ENCODE measurements at regions not wholly inside any gene's neighbourhood (a gene's known extent, or its start where the extent isn't known, plus 50 kb on each side); places are given as distances from the start of the nearest gene placed in this dataset.

- H3K9me3 ChIP-seq, result no peaks in the 10 kb centered on the region
- H3K4me1 ChIP-seq, result no peaks in the 10 kb centered on the region
- H3K27me3 ChIP-seq, result no peaks in the 10 kb centered on the region
- no peak overlapping the region for H3K4me3 ChIP-seq (ENCODE audit: low read depth, low read length)
- no peaks in the 10 kb centered on the region for H3K36me3 ChIP-seq
- TF ChIP-seq CTCF (IDR thresholded peaks at IDR 0.05; ENCODE audit: low read depth, low read length), result no peak
- DNase-seq, result no peak
Measured at GRCh38 chr7:124590814-124591213, 174.8 kb downstream of the GPR37 start.

DNA sequence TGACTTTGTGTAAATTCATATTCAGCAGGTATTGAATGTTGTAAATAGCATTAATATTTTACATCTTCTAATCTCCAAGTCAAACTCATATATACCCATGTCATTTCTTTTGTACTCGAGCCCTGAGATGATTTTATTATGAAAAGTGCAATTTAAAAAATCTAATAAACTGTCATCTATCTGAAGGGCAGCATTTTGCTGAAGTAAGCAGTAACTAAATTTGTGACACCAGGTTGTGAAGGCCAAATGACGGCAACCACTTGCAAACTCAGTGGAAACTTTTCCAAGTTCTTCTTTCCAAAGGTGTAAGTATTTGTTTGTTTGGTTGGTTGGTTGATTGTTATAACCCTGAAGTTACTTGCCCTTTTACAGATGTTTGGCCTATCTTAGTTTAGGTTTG, 188.3 kb downstream of the GPR37 start:
- DNase-seq, result no peak
- H3K4me3 ChIP-seq (ENCODE audit: low read depth, low read length), result no peak overlapping the region
- no peaks in the 10 kb centered on the region for H3K4me1 ChIP-seq
- no peaks in the 10 kb centered on the region for H3K9me3 ChIP-seq
- H3K27me3 ChIP-seq, result peaks cover 7% of the 10 kb centered on the region
- TF ChIP-seq CTCF (IDR thresholded peaks at IDR 0.05; ENCODE audit: low read depth, low read length), result no peak
- H3K36me3 ChIP-seq, result no peaks in the 10 kb centered on the region

GRCh38 chr7:124575176-124575575, 190.4 kb downstream of the GPR37 start:
- no peak for TF ChIP-seq CTCF (IDR thresholded peaks at IDR 0.05; ENCODE audit: low read depth, low read length)
- Histone ChIP-seq H3K9me3 (no peaks in the 10 kb centered on the region), H3K27me3 (peaks cover 7% of the 10 kb centered on the region), H3K4me3 (ENCODE audit: low read depth, low read length) (no peak overlapping the region), H3K4me1 (no peaks in the 10 kb centered on the region), H3K36me3 (no peaks in the 10 kb centered on the region)
- DNase-seq, result no peak

DNA sequence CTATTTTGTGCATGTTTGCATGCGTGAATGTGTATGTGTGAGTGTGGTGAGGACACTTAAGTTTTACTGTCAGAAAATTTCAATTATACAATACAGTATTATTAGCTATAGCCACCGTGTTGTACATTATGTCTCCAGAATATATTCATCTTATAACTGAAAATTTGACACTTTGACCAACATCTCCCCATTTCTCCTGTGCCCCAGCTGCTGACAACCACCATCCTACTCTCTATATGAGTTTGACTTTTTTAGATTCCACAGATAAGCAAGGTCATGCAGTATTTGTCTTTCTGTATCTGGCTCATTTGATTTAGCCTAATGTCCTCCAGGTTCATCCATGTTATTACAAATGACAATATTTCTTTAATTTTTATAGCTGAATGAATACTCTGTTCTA, 195.0 kb downstream of the GPR37 start:
- Histone ChIP-seq H3K4me3 (ENCODE audit: low read depth, low read length) (no peak overlapping the region), H3K36me3 (no peaks in the 10 kb centered on the region), H3K4me1 (no peaks in the 10 kb centered on the region), H3K27me3 (peaks cover 7% of the 10 kb centered on the region), H3K9me3 (no peaks in the 10 kb centered on the region)
- DNase-seq, result no peak
- no peak for TF ChIP-seq CTCF (IDR thresholded peaks at IDR 0.05; ENCODE audit: low read depth, low read length)

- Histone ChIP-seq H3K4me1 (no peaks in the 10 kb centered on the region), H3K4me3 (ENCODE audit: low read depth, low read length) (no peak overlapping the region), H3K27me3 (no peaks in the 10 kb centered on the region), H3K36me3 (no peaks in the 10 kb centered on the region), H3K9me3 (no peaks in the 10 kb centered on the region)
- no peak for DNase-seq
- no peak for TF ChIP-seq CTCF (IDR thresholded peaks at IDR 0.05; ENCODE audit: low read depth, low read length)
Measured at GRCh38 chr7:124566583-124566982, 199.0 kb downstream of the GPR37 start.

GRCh38 chr7:124557587-124557986, 208.0 kb downstream of the GPR37 start:
- DNase-seq, result no peak
- no peak for TF ChIP-seq CTCF (IDR thresholded peaks at IDR 0.05; ENCODE audit: low read depth, low read length)
- no peaks in the 10 kb centered on the region for H3K36me3 ChIP-seq

More at GRCh38 chr7:124557587-124557986, 208.0 kb downstream of the GPR37 start:
- H3K4me3 ChIP-seq (ENCODE audit: low read depth, low read length), result no peak overlapping the region
- H3K27me3 ChIP-seq, result no peaks in the 10 kb centered on the region
- no peaks in the 10 kb centered on the region for H3K4me1 ChIP-seq
- H3K9me3 ChIP-seq, result no peaks in the 10 kb centered on the region
